ENCODE measurements at regions not wholly inside any gene's neighbourhood (a gene's known extent, or its start where the extent isn't known, plus 50 kb on each side); places are given as distances from the start of the nearest gene placed in this dataset.
A peak's percentile ranks its signal among the peaks of the same experiment; 100 is the strongest.

DNA sequence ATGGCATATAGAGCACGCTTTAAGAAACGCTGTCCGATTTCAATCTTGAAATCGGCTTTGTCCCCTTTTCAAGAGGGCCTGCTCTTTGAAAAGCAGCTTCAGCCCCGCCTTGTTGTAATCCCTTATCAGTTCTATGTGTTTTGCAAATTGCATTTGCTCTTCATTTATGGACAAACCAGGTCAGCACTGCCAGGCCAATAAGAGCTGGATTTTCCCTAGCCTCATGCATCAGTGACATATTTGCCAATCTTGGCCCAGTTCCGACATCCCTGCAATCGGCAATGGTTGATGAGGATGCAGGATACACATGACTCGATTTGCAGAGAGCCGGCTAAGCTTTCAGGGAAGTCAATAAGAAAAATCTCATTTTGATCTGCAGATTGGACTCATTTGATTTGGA, 529.1 kb upstream of the CLINT1 start:
- DNase-seq (ENCODE audit: low spot score) = no peak

DNA sequence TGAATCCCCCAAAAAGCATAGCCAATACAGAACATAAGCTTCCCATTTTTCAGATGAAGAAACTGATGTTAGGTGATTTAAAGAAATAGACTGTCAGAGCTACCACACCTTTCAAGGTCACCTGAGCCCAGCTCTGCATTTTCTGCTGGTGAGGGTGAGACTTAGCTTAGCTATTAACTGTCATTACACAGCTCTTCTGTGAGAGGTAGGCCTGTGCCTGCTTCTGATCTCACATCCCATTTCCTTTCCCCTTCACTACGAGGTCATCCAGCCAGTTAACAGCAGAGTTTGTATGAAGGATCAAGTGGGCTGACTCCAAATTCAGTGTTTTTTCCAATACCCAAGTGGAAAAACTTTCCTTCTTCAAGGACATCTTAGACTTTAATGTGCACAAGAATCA, 528.6 kb upstream of the CLINT1 start:
- no peak overlapping the region for H3K4me2 ChIP-seq
- TF ChIP-seq EZH2 (IDR thresholded peaks at IDR 0.05; ENCODE audit: borderline replicate concordance) = no peak
- TF ChIP-seq, protein P1, sequence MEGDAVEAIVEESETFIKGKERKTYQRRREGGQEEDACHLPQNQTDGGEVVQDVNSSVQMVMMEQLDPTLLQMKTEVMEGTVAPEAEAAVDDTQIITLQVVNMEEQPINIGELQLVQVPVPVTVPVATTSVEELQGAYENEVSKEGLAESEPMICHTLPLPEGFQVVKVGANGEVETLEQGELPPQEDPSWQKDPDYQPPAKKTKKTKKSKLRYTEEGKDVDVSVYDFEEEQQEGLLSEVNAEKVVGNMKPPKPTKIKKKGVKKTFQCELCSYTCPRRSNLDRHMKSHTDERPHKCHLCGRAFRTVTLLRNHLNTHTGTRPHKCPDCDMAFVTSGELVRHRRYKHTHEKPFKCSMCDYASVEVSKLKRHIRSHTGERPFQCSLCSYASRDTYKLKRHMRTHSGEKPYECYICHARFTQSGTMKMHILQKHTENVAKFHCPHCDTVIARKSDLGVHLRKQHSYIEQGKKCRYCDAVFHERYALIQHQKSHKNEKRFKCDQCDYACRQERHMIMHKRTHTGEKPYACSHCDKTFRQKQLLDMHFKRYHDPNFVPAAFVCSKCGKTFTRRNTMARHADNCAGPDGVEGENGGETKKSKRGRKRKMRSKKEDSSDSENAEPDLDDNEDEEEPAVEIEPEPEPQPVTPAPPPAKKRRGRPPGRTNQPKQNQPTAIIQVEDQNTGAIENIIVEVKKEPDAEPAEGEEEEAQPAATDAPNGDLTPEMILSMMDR (IDR thresholded peaks at IDR 0.05; ENCODE audit: poor library complexity) = no peak
- no peak for TF ChIP-seq EZH2phosphoT487 (IDR thresholded peaks at IDR 0.05; ENCODE audit: low read depth, severe bottlenecking, unreplicated experiment)
- peak; percentile 25 for DNase-seq (ENCODE audit: low spot score)
- H3K27ac ChIP-seq = no peak overlapping the region
- H3K27me3 ChIP-seq = no peaks in the 10 kb centered on the region
- H3K4me3 ChIP-seq = no peak overlapping the region
- WGBS (ENCODE audit: low lambda C conversion rate, missing lambda C conversion rate) = 42% methylated on average over 1 of the region's 1 CpG
- H3K4me1 ChIP-seq (ENCODE audit: insufficient read depth) = peaks cover 4% of the 10 kb centered on the region
- H3K9me3 ChIP-seq (ENCODE audit: low read depth) = no peaks in the 10 kb centered on the region
- no peaks in the 10 kb centered on the region for H4K20me1 ChIP-seq (ENCODE audit: insufficient read depth, poor library complexity, severe bottlenecking)
- H3K36me3 ChIP-seq (replicated peaks; ENCODE audit: insufficient read depth, low read depth) = no peaks in the 10 kb centered on the region
- H3K79me2 ChIP-seq = no peaks in the 10 kb centered on the region
- no peaks in the 10 kb centered on the region for H3K9me2 ChIP-seq (replicated peaks; ENCODE audit: insufficient read depth)
- H2AFZ ChIP-seq = no peak overlapping the region

More for the DNA sequence above, 529.1 kb upstream of the CLINT1 start:
- Histone ChIP-seq H3K27ac (no peak overlapping the region), H3K79me2 (no peaks in the 10 kb centered on the region), H3K36me3 (replicated peaks; ENCODE audit: insufficient read depth, low read depth) (no peaks in the 10 kb centered on the region), H3K27me3 (no peaks in the 10 kb centered on the region), H4K20me1 (ENCODE audit: insufficient read depth, poor library complexity, severe bottlenecking) (no peaks in the 10 kb centered on the region), H3K4me1 (ENCODE audit: insufficient read depth) (peaks cover under 1% of the 10 kb centered on the region), H3K4me2 (no peak overlapping the region), H3K9me3 (ENCODE audit: low read depth) (no peaks in the 10 kb centered on the region), H2AFZ (no peak overlapping the region), H3K4me3 (no peak overlapping the region), H3K9me2 (replicated peaks; ENCODE audit: insufficient read depth) (no peaks in the 10 kb centered on the region)
- TF ChIP-seq EZH2phosphoT487 (IDR thresholded peaks at IDR 0.05; ENCODE audit: low read depth, severe bottlenecking, unreplicated experiment) (no peak), EZH2 (IDR thresholded peaks at IDR 0.05; ENCODE audit: borderline replicate concordance) (no peak)
- TF ChIP-seq, protein P1 (IDR thresholded peaks at IDR 0.05; ENCODE audit: poor library complexity) = no peak
- 90% methylated on average over 9 of the region's 9 CpGs for WGBS (ENCODE audit: low lambda C conversion rate, missing lambda C conversion rate)

DNA sequence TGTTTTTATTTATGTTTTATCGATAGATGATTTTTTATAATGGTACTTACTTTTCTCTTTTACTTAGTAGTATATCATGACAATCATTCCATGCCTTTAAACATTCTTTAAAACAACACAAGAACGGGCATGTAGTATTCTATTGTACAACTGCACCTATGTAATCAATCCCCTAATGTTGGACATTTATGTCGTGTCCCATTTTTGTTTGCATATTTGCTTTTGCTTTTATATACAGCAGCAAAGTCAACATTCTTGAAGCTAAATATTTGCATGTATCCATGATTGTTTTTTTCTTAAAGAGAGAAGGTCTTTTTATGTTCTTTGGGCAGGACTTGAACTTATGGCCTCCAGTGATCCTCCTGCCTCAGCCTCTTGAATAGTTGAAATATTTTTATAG, 527.0 kb upstream of the CLINT1 start:
- TF ChIP-seq EZH2phosphoT487 (IDR thresholded peaks at IDR 0.05; ENCODE audit: low read depth, severe bottlenecking, unreplicated experiment) (no peak), EZH2 (IDR thresholded peaks at IDR 0.05; ENCODE audit: borderline replicate concordance) (no peak)
- TF ChIP-seq, protein P1 (IDR thresholded peaks at IDR 0.05; ENCODE audit: poor library complexity) = no peak
- no peaks in the 10 kb centered on the region for H3K9me3 ChIP-seq (ENCODE audit: low read depth)
- no peak for DNase-seq (ENCODE audit: low spot score)
- H2AFZ ChIP-seq = no peak overlapping the region
- no peak overlapping the region for H3K27ac ChIP-seq
- WGBS (ENCODE audit: low lambda C conversion rate, missing lambda C conversion rate) = 83% methylated on average over 3 of the region's 3 CpGs
- H3K79me2 ChIP-seq = no peaks in the 10 kb centered on the region
- no peak overlapping the region for H3K4me2 ChIP-seq
- no peaks in the 10 kb centered on the region for H3K9me2 ChIP-seq (replicated peaks; ENCODE audit: insufficient read depth)
- no peak overlapping the region for H3K4me3 ChIP-seq
- peaks cover 4% of the 10 kb centered on the region for H3K4me1 ChIP-seq (ENCODE audit: insufficient read depth)
- no peaks in the 10 kb centered on the region for H4K20me1 ChIP-seq (ENCODE audit: insufficient read depth, poor library complexity, severe bottlenecking)
- H3K36me3 ChIP-seq (replicated peaks; ENCODE audit: insufficient read depth, low read depth) = no peaks in the 10 kb centered on the region
- no peaks in the 10 kb centered on the region for H3K27me3 ChIP-seq
